Neural crest cell (in vitro differentiated cells): ENCODE measurements at regions not wholly inside any gene's neighbourhood (a gene's known extent, or its start where the extent isn't known, plus 50 kb on each side); places are given as distances from the start of the nearest gene placed in this dataset.

Experiments
- DNase-seq: peaks from one replicate; pipeline ENCODE4 v3.0.0; 2021; ENCODE audit warnings: low read depth, mixed read lengths, low spot score
- H3K27ac Mint-ChIP-seq: one replicate; pipeline ENCODE4 v1.8.0; 2021; ENCODE audit warnings: mild to moderate bottlenecking, mixed read lengths; ENCODE audit not compliant: unreplicated experiment
- H3K27me3 Mint-ChIP-seq: 2 replicates; pipeline ENCODE4 v1.8.0; 2021; ENCODE audit warnings: low read depth, mild to moderate bottlenecking, mixed read lengths
- H3K36me3 Mint-ChIP-seq: 2 replicates; pipeline ENCODE4 v1.8.0; 2021; ENCODE audit warnings: low read depth, mild to moderate bottlenecking, mixed read lengths
- H3K4me1 Mint-ChIP-seq: 2 replicates; pipeline ENCODE4 v1.8.0; 2021; ENCODE audit warnings: mixed read lengths
- H3K4me3 Mint-ChIP-seq: one replicate; pipeline ENCODE4 v1.8.0; 2021; ENCODE audit warnings: mild to moderate bottlenecking, mixed read lengths
- H3K9me3 Mint-ChIP-seq: 2 replicates; pipeline ENCODE4 v1.8.0; 2021; ENCODE audit warnings: mixed read lengths
- CTCF ChIP-seq: fragments of 200-600 bp; sonication (generic); conservative IDR thresholded peaks from 2 replicates; pipeline ENCODE4 v1.5.0; 2021; ENCODE audit warnings: antibody characterized with exemption, mild to moderate bottlenecking

GRCh38 chr7:34449765-34450164, 208.3 kb upstream of the NPSR1 start:
- no peak overlapping the region for H3K4me3 Mint-ChIP-seq
- no peaks in the 10 kb centered on the region for H3K36me3 Mint-ChIP-seq
- H3K9me3 Mint-ChIP-seq = no peaks in the 10 kb centered on the region
- no peak for TF ChIP-seq CTCF
- H3K4me1 Mint-ChIP-seq = no peaks in the 10 kb centered on the region
- no peak overlapping the region for H3K27ac Mint-ChIP-seq
- no peak for DNase-seq
- no peaks in the 10 kb centered on the region for H3K27me3 Mint-ChIP-seq

GRCh38 chr7:34451183-34451582, 206.8 kb upstream of the NPSR1 start:
- no peaks in the 10 kb centered on the region for H3K4me1 Mint-ChIP-seq
- TF ChIP-seq CTCF = no peak
- no peak for DNase-seq
- H3K9me3 Mint-ChIP-seq = no peaks in the 10 kb centered on the region
- no peak overlapping the region for H3K4me3 Mint-ChIP-seq
- H3K27ac Mint-ChIP-seq = no peak overlapping the region
- no peaks in the 10 kb centered on the region for H3K27me3 Mint-ChIP-seq
- no peaks in the 10 kb centered on the region for H3K36me3 Mint-ChIP-seq

GRCh38 chr7:34451923-34452322, 206.1 kb upstream of the NPSR1 start:
- H3K9me3 Mint-ChIP-seq = no peaks in the 10 kb centered on the region
- no peaks in the 10 kb centered on the region for H3K27me3 Mint-ChIP-seq
- no peaks in the 10 kb centered on the region for H3K36me3 Mint-ChIP-seq
- H3K4me3 Mint-ChIP-seq = no peak overlapping the region
- DNase-seq = no peak
- no peak overlapping the region for H3K27ac Mint-ChIP-seq
- no peak for TF ChIP-seq CTCF
- H3K4me1 Mint-ChIP-seq = no peaks in the 10 kb centered on the region

- Mint-ChIP-seq H3K4me1 (no peaks in the 10 kb centered on the region), H3K36me3 (no peaks in the 10 kb centered on the region), H3K27me3 (no peaks in the 10 kb centered on the region), H3K27ac (no peak overlapping the region), H3K9me3 (no peaks in the 10 kb centered on the region), H3K4me3 (no peak overlapping the region)
- no peak for DNase-seq
- no peak for TF ChIP-seq CTCF
These were observed 205.7 kb upstream of the NPSR1 start for GRCh38 chr7:34452363-34452762.

- H3K4me1 Mint-ChIP-seq = no peaks in the 10 kb centered on the region
- no peaks in the 10 kb centered on the region for H3K27me3 Mint-ChIP-seq
- no peak for DNase-seq
- H3K36me3 Mint-ChIP-seq = no peaks in the 10 kb centered on the region
- TF ChIP-seq CTCF = no peak
- H3K27ac Mint-ChIP-seq = no peak overlapping the region
- no peaks in the 10 kb centered on the region for H3K9me3 Mint-ChIP-seq
- no peak overlapping the region for H3K4me3 Mint-ChIP-seq
These were observed 204.9 kb upstream of the NPSR1 start for GRCh38 chr7:34453150-34453549.

- TF ChIP-seq CTCF = no peak
- H3K36me3 Mint-ChIP-seq = peaks cover 3% of the 10 kb centered on the region
- no peak overlapping the region for H3K27ac Mint-ChIP-seq
- no peaks in the 10 kb centered on the region for H3K9me3 Mint-ChIP-seq
- DNase-seq = no peak
- no peaks in the 10 kb centered on the region for H3K27me3 Mint-ChIP-seq
- no peak overlapping the region for H3K4me3 Mint-ChIP-seq
- H3K4me1 Mint-ChIP-seq = no peaks in the 10 kb centered on the region
These were observed 203.6 kb upstream of the NPSR1 start for GRCh38 chr7:34454381-34454780.
